Endothelial cell of umbilical vein (primary cell): ENCODE measurements at regions not wholly inside any gene's neighbourhood (a gene's known extent, or its start where the extent isn't known, plus 50 kb on each side); places are given as distances from the start of the nearest gene placed in this dataset.

Experiments used
- BruUV-seq: library from RNA; stranded (reverse); fragments of 400-500 nt; replicated peaks from 2 replicates; lab custom pipeline; 2021; lab: Mats Ljungman, UMichigan
- CTCF ChIA-PET: fragments of 300-600, 350-600 bp; sonication (Branson Sonifier 250); formaldehyde crosslinking; loops from one replicate; lab custom pipeline; 2021; ENCODE audit warnings: antibody characterized with exemption, inconsistent platforms; lab: Charles Lee
- POLR2A ChIA-PET: fragments of 300-600, 350-600 bp; sonication (Branson Sonifier 250); formaldehyde crosslinking; loops from one replicate; lab custom pipeline; 2021; ENCODE audit warnings: antibody characterized with exemption, inconsistent platforms; lab: Charles Lee
- DNase-seq: peaks from one replicate; pipeline ENCODE4 v3.0.0-alpha.2; 2011; ENCODE audit warnings: low read depth, low spot score
- FAIRE-seq: peaks from 2 replicates; lab custom pipeline; 2011; peaks lifted over from hg19 to GRCh38; lab: Jason Lieb, UNC
- H2AFZ ChIP-seq: 2 replicates; pipeline ENCODE4 v1.6.0; 2012; ENCODE audit warnings: low read depth, low read length, control low read depth, inconsistent platforms
- H3K27ac ChIP-seq: 2 replicates; pipeline ENCODE4 v1.5.1; 2011; ENCODE audit warnings: low read depth, mild to moderate bottlenecking, control low read depth, low read length, moderate library complexity; ENCODE audit not compliant: insufficient read depth
- H3K27me3 ChIP-seq, 2 experiments: 2 replicates each; pipeline versions ENCODE4 v1.6.0 to v1.6.1; 2011; ENCODE audit warnings: low read length in 2 of 2, mixed read lengths in 1 of 2; ENCODE audit not compliant: control insufficient read depth in 2 of 2, insufficient read depth in 2 of 2
- H3K36me3 ChIP-seq, 2 experiments: 2 replicates in 1 of 2; 3 replicates in 1 of 2; pipeline ENCODE4 v1.5.1; 2011; ENCODE audit warnings: low read length in 2 of 2, mild to moderate bottlenecking in 1 of 2, moderate library complexity in 1 of 2; ENCODE audit not compliant: control insufficient read depth in 2 of 2, insufficient read depth in 2 of 2; ENCODE audit errors: extremely low read depth in 1 of 2
- H3K4me1 ChIP-seq: 3 replicates; pipeline ENCODE4 v1.5.1; 2011; ENCODE audit warnings: mild to moderate bottlenecking, low read length; ENCODE audit not compliant: control insufficient read depth, insufficient read depth; ENCODE audit errors: extremely low read depth
- H3K4me2 ChIP-seq: 2 replicates; pipeline ENCODE4 v1.6.1; 2011; ENCODE audit warnings: low read length, control low read depth, mixed read lengths; ENCODE audit not compliant: insufficient read depth
- H3K4me3 ChIP-seq, 3 experiments: fragments of 200-600 bp in 1 of 3; sonication (generic), shearing (Covaris generic) in 1 of 3; replicated peaks in 1 of 3; 2 replicates each; pipeline ENCODE4 v1.5.1; 2011 to 2016; ENCODE audit warnings: control low read depth in 3 of 3, low read length in 3 of 3, mild to moderate bottlenecking in 2 of 3, inconsistent platforms in 1 of 3, low read depth in 1 of 3, moderate library complexity in 1 of 3; ENCODE audit not compliant: insufficient read depth in 1 of 3
- H3K79me2 ChIP-seq: 2 replicates; pipeline ENCODE4 v1.6.0; 2012; ENCODE audit warnings: low read length, inconsistent platforms; ENCODE audit not compliant: control insufficient read depth, insufficient read depth
- H3K9ac ChIP-seq: replicated peaks from 2 replicates; pipeline ENCODE3; 2011; ENCODE audit warnings: low read length, control low read depth; ENCODE audit not compliant: insufficient read depth; ENCODE audit errors: extremely low read depth
- H3K9me1 ChIP-seq: replicated peaks from 3 replicates; pipeline ENCODE4 v1.6.0; 2011; ENCODE audit warnings: mild to moderate bottlenecking, low read length; ENCODE audit not compliant: control insufficient read depth, insufficient read depth; ENCODE audit errors: extremely low read depth
- H3K9me3 ChIP-seq: replicated peaks from 2 replicates; pipeline ENCODE4 v1.5.1; 2012; ENCODE audit warnings: low read length, inconsistent platforms; ENCODE audit not compliant: control insufficient read depth, insufficient read depth
- H4K20me1 ChIP-seq: replicated peaks from 2 replicates; pipeline ENCODE3; 2011; ENCODE audit warnings: mild to moderate bottlenecking, low read length; ENCODE audit not compliant: control insufficient read depth, insufficient read depth; ENCODE audit errors: extremely low read depth
- EZH2 ChIP-seq: IDR thresholded peaks from 2 replicates; pipeline ENCODE4 v1.6.1; 2012; ENCODE audit warnings: borderline replicate concordance, low read depth, mild to moderate bottlenecking, moderate library complexity, low read length, inconsistent platforms; ENCODE audit not compliant: severe bottlenecking
- FOS ChIP-seq: IDR thresholded peaks from 2 replicates; pipeline ENCODE4 v1.6.1; 2011; ENCODE audit warnings: mild to moderate bottlenecking, low read length, moderate library complexity, borderline replicate concordance; ENCODE audit not compliant: insufficient read depth
- GATA2 ChIP-seq: IDR thresholded peaks from 2 replicates; pipeline ENCODE4 v1.7.0; 2011; ENCODE audit warnings: low read depth, mild to moderate bottlenecking, moderate library complexity, mixed read lengths, low read length; ENCODE audit not compliant: insufficient read length, insufficient read depth
- JUN ChIP-seq: IDR thresholded peaks from 2 replicates; pipeline ENCODE4 v1.6.1; 2011; ENCODE audit warnings: borderline replicate concordance, low read depth; ENCODE audit not compliant: insufficient read length, insufficient read depth
- MYC ChIP-seq: IDR thresholded peaks from one replicate; pipeline ENCODE4 v1.6.1; 2011; ENCODE audit warnings: mild to moderate bottlenecking, low read depth, low read length
- POLR2A ChIP-seq: IDR thresholded peaks from 2 replicates; pipeline ENCODE4 v1.6.1; 2012; ENCODE audit warnings: low read depth, mild to moderate bottlenecking, control low read depth, low read length
- POLR2AphosphoS5 ChIP-seq: IDR thresholded peaks from 2 replicates; pipeline ENCODE4 v1.6.1; 2012; ENCODE audit warnings: low read depth, mild to moderate bottlenecking, control low read depth, low read length, moderate library complexity; ENCODE audit not compliant: insufficient read depth
- dilution Hi-C: fragments of 300-500 bp; cut with MboI; formaldehyde crosslinking; loops from one replicate; pipeline ENCODE4 v1.15.0; 2019; ENCODE audit warnings: low sequenced_read_pairs; ENCODE audit not compliant: extremely low pct_ligation_motif_present
- intact Hi-C: fragments of 100-400 bp; cut with micrococcal nuclease; formaldehyde crosslinking; loops from one replicate; pipeline ENCODE4 v1.10.0; 2022
- TF ChIP-seq, protein P1 (sequence below): IDR thresholded peaks from 2 replicates; pipeline ENCODE4 v1.6.1; 2011; ENCODE audit not compliant: insufficient read depth, insufficient read length

DNA sequence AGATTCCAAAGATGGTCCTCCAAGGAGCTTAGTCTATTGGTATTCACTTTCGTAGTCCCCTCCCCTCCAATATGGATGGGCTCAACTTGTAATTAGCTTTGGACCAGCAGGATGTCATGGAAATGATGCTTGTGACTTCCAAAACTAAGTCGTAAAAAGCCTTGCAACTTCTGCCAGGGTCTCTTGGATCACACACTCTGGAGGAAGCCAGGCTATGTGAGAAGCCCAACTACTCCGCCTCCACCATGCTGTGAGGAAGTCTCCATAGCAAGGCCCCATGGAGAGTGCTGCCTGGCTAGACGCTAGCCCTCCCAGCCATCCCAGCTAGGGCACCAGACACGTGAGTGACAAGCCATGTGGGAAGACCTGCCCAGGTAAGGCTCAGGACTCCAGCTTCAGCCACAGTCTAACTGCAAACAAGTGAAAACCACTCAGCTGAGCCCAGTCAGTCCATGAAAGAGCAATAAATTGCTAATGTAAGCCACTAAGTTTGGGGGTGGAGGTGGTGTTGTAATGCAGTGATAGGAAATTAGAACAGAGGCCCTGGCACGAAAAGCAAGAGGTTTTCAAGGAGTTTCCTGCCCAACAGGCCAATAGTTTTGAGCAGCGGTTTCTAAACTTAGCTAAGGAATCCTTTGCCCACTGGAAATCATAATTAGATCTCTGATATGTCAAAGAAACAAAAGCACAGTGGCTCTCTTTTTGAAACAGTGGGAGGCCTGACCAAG is 77.5 kb upstream of the GLI2 start:
- H2AFZ ChIP-seq, result no peak overlapping the region
- no peak overlapping the region for H3K27ac ChIP-seq
- no peak for DNase-seq
- ChIA-PET POLR2A (no interaction called here), CTCF (interaction anchor here (0.7 to 1.9 kb wide), 3 partner anchors 15 to 345 kb away, joined by 3 to 5 read pairs (median 3); no protein-coding TSS in a partner anchor)
- H3K9me1 ChIP-seq, result no peaks in the 10 kb centered on the region
- TF ChIP-seq, protein P1, sequence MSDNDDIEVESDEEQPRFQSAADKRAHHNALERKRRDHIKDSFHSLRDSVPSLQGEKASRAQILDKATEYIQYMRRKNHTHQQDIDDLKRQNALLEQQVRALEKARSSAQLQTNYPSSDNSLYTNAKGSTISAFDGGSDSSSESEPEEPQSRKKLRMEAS, result no peak
- TF ChIP-seq GATA2 (no peak), FOS (no peak), JUN (no peak), MYC (no peak), POLR2AphosphoS5 (no peak), EZH2 (no peak), POLR2A (no peak)
- no peaks in the 10 kb centered on the region for H3K36me3 ChIP-seq
- BruUV-seq, result no TSS peak
- intact Hi-C loops (no loop called here), dilution Hi-C loops (no loop called here)
- H3K9me3 ChIP-seq, result no peaks in the 10 kb centered on the region
- H4K20me1 ChIP-seq, result no peaks in the 10 kb centered on the region
- H3K79me2 ChIP-seq, result no peaks in the 10 kb centered on the region
- FAIRE-seq, result no peak
- H3K27me3 ChIP-seq, result peaks cover 4 to 15% of the 10 kb centered on the region in 2 experiments
- H3K4me3 ChIP-seq, result no peak overlapping the region
- H3K4me1 ChIP-seq, result no peaks in the 10 kb centered on the region
- no peak overlapping the region for H3K9ac ChIP-seq
- H3K4me2 ChIP-seq, result no peak overlapping the region
